Stimulated activated memory B cell treated with anti-CD40 and anti-IgM and Interleukin-4, amounts not matched to agents 10 μg/mL and 1 μg/mL and 100 μg/mL, for 72 hours (primary cell): ENCODE measurements at regions not wholly inside any gene's neighbourhood (a gene's known extent, or its start where the extent isn't known, plus 50 kb on each side); places are given as distances from the start of the nearest gene placed in this dataset.

Experiments
- ATAC-seq: fragments of 150-1000 bp; cut with Tn5 transposase; 2 replicates; pipeline ENCODE4 v1.10.0; 2021
- H3K27ac Mint-ChIP-seq: one replicate; pipeline ENCODE4 v1.8.0; 2022; ENCODE audit warnings: mild to moderate bottlenecking, mixed read lengths
- H3K27me3 Mint-ChIP-seq: one replicate; pipeline ENCODE4 v1.8.0; 2022; ENCODE audit warnings: mixed read lengths
- H3K36me3 Mint-ChIP-seq: one replicate; pipeline ENCODE4 v1.8.0; 2022; ENCODE audit warnings: mixed read lengths
- H3K4me1 Mint-ChIP-seq: one replicate; pipeline ENCODE4 v1.8.0; 2022; ENCODE audit warnings: mixed read lengths
- H3K4me3 Mint-ChIP-seq: one replicate; pipeline ENCODE4 v1.8.0; 2022; ENCODE audit warnings: mild to moderate bottlenecking, moderate library complexity, mixed read lengths
- H3K9me3 Mint-ChIP-seq: one replicate; pipeline ENCODE4 v1.8.0; 2022; ENCODE audit warnings: mixed read lengths

DNA sequence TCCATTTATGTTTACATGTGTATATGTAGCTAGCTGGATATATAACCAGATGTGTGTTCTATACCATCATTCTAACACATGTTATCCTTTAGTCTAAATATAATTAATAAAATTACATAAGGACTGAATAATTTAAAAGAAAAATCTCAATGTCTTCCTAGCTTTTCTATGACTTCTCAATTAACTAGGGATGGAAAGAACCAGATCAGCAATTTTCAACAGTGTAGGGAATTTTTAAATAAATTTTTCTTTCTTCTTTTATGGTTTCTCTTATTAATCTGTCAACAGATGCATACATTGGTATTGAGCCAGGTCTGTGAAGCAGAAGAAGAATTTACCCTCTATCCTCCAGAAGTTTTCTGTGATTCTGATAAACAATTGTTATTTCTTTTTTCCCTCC is 2180.4 kb upstream of the C9orf72 start:
- ATAC-seq, result no peak
- Mint-ChIP-seq H3K36me3 (no peaks in the 10 kb centered on the region), H3K4me3 (no peak overlapping the region), H3K4me1 (no peaks in the 10 kb centered on the region), H3K9me3 (no peaks in the 10 kb centered on the region), H3K27ac (no peak overlapping the region), H3K27me3 (no peaks in the 10 kb centered on the region)

DNA sequence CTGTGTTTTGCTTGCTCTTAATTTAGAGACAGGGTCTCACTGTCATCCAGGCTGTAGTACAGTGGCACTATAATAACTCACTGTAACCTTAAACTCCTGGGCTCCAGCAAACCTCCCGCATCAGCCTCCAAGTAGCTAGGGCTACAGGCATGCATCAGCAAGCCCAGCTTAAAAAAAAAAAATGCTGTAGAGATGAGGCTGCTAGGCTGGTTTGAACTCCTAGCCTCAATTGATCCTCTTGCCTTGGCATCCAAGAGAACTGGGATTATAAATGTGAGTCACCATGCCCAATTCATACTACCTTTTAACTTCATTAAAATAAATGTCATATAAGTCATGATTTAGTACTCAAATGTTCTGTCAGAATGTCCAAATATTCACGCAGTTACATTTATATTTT is 2195.7 kb upstream of the C9orf72 start:
- no peak for ATAC-seq
- H3K9me3 Mint-ChIP-seq, result peaks cover 5% of the 10 kb centered on the region
- no peaks in the 10 kb centered on the region for H3K36me3 Mint-ChIP-seq
- H3K4me1 Mint-ChIP-seq, result no peaks in the 10 kb centered on the region
- no peaks in the 10 kb centered on the region for H3K27me3 Mint-ChIP-seq
- H3K27ac Mint-ChIP-seq, result no peak overlapping the region
- no peak overlapping the region for H3K4me3 Mint-ChIP-seq

DNA sequence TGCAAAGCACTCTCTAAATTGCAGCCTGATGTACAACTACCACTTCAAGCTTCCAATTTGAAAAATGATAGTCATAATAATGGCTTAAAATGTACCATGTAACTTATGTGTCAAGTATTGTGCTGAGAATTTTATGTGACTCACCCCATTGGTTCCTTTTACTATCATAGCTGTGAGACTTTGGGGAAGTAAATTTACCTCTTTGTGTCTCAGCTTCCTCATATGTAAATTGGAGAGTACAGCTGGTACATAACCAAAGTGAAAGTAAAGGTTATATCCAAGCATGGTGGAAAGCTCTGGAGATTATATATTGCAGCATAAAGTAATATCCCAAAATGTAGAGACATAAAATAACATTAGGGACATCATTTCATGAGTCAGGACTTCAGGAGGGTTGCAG is 2200.4 kb upstream of the C9orf72 start:
- Mint-ChIP-seq H3K27ac (no peak overlapping the region), H3K9me3 (peaks cover 3% of the 10 kb centered on the region), H3K4me1 (no peaks in the 10 kb centered on the region), H3K27me3 (no peaks in the 10 kb centered on the region), H3K36me3 (no peaks in the 10 kb centered on the region), H3K4me3 (no peak overlapping the region)
- no peak for ATAC-seq

DNA sequence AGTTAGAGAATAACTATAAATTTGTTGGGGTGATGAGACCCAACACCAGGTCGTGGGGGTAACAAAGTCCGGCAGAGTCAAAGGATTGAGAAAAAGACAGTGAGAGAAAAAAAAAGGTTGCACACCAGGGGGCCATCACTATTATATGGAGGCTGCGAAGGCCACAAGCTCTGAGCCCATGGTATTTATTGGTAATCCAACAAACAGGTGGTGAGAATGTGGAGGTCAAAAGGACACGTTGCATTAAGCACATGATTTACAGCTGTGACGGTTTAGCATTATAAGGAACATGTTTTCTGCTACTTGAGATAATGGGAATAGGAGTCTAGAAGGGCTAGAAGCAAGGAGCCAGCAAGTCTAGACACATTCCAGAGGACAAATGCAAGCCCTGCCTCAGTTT is 2202.2 kb upstream of the C9orf72 start:
- no peak for ATAC-seq
- H3K27ac Mint-ChIP-seq, result no peak overlapping the region
- peaks cover under 1% of the 10 kb centered on the region for H3K9me3 Mint-ChIP-seq
- no peaks in the 10 kb centered on the region for H3K36me3 Mint-ChIP-seq
- H3K4me3 Mint-ChIP-seq, result no peak overlapping the region
- H3K4me1 Mint-ChIP-seq, result no peaks in the 10 kb centered on the region
- H3K27me3 Mint-ChIP-seq, result no peaks in the 10 kb centered on the region

DNA sequence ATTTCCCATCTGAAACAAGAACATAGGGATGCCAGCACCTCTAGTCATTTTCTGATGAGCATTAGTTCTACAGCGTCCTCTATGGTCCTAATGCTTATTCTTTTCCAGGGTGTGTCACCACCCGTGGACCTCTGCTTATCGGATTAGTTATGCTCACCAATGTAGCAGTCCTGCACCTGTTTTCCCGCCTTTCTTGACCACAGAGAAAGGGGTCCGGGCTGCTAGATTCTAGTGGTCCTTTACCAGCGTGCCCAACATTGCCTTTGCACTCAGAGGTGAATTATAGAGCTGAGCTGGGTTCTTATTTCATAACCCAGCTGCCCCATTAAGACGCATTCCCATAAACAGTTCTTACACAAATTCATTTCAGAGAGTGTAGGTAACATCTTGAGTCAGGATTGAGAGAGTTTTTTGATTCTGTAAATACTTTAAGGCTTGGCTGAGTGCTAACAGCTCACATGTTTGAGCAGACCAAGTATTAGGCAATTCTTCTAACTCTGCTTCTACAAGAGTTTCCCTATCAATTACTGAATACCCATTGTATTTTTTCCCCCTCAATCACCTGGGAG is 2205.1 kb upstream of the C9orf72 start:
- Mint-ChIP-seq H3K27ac (no peak overlapping the region), H3K36me3 (no peaks in the 10 kb centered on the region), H3K27me3 (no peaks in the 10 kb centered on the region), H3K4me1 (no peaks in the 10 kb centered on the region), H3K9me3 (no peaks in the 10 kb centered on the region), H3K4me3 (no peak overlapping the region)
- no peak for ATAC-seq

DNA sequence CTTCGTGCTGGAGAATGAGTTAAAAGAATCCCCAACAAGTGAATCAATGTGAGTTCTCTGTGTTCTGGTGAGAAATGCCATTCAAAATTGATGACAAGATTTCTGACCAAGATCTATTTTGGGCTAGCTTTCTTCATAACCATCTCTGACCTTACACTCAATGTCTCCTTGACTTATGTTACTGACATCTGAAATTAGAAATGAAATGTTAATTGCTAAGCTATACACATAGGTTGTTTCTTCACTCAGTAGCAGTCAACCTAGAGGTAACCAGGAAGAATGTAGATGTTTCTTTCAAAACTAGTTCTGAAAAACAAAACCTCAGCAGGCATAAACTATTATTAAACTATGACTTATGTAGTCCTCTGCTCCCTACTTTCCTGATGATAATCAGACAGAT is 2220.7 kb upstream of the C9orf72 start:
- Mint-ChIP-seq H3K4me3 (no peak overlapping the region), H3K4me1 (no peaks in the 10 kb centered on the region), H3K27me3 (no peaks in the 10 kb centered on the region), H3K27ac (no peak overlapping the region), H3K36me3 (no peaks in the 10 kb centered on the region), H3K9me3 (no peaks in the 10 kb centered on the region)
- ATAC-seq, result no peak

DNA sequence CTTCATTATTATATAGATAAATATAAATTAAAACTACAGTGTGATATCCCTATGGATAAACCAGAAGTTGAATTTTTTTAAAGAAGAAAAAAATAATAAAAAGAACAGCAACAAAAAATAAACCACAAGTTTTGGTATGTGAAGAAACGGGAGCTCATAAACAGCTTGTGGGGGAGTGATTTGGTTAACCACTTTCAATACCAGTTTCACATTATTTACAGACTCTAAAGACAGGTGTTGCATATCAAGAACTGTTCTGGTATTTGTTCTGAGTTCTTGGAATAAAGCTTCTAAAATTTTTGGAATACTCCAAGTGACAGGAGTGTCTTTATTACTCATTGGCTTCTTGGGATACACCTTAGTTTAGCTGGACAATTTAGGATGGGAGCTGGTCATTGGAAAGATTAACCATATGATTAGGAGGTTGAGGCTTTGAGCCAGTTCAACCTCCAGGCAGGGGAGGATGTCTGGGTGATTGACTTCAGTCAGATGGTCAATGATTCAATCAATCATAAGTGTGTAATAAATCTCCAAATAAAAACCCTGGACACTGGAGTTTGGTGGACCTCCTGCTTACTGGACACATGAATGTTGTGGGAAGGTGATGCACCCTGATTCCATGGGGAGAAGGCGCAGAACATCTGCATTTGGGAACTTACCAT is 2223.1 kb upstream of the C9orf72 start:
- ATAC-seq, result no peak
- Mint-ChIP-seq H3K4me3 (no peak overlapping the region), H3K27me3 (no peaks in the 10 kb centered on the region), H3K9me3 (peaks cover 3% of the 10 kb centered on the region), H3K36me3 (no peaks in the 10 kb centered on the region), H3K4me1 (no peaks in the 10 kb centered on the region), H3K27ac (no peak overlapping the region)

DNA sequence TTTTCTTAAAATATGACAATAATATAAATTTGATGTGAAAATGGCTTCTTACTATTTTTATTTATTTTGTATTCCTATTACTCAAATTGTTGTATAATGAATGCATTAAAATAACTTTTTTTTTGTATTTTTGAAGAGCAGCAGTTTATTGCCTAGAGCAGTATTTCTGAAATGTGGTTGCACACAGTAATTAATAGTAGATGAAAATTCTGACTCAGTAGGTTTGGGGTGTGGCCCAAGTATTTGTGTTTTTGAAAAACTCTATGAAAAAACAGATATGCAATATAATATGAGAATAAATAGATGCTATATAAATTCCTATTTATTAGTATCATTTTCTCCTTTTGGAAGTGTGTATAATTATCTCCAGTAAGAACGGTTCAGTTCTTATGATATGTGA is 2225.3 kb upstream of the C9orf72 start:
- no peak for ATAC-seq
- Mint-ChIP-seq H3K27ac (no peak overlapping the region), H3K4me1 (no peaks in the 10 kb centered on the region), H3K4me3 (no peak overlapping the region), H3K27me3 (no peaks in the 10 kb centered on the region), H3K36me3 (no peaks in the 10 kb centered on the region), H3K9me3 (peaks cover 3% of the 10 kb centered on the region)

DNA sequence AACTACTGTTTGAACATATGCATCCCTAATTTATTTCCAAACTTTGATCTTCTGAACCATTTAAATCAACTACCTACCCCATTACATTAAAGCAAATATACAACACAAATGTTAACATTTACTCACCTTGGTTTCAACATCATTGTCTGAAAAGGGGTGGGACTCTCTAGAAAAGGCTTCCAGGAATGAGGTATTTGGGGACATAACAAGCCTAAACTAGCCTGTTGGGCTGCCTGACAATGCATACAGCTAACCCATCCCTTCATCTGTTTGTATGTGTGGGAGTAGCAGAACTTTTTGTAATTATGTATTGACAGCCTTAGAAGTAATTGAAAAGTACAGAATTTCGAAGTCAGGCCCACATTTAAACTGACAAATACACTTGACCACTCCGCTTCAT is 2225.9 kb upstream of the C9orf72 start:
- Mint-ChIP-seq H3K4me3 (no peak overlapping the region), H3K27me3 (no peaks in the 10 kb centered on the region), H3K9me3 (peaks cover 3% of the 10 kb centered on the region), H3K4me1 (no peaks in the 10 kb centered on the region), H3K27ac (no peak overlapping the region), H3K36me3 (no peaks in the 10 kb centered on the region)
- no peak for ATAC-seq

DNA sequence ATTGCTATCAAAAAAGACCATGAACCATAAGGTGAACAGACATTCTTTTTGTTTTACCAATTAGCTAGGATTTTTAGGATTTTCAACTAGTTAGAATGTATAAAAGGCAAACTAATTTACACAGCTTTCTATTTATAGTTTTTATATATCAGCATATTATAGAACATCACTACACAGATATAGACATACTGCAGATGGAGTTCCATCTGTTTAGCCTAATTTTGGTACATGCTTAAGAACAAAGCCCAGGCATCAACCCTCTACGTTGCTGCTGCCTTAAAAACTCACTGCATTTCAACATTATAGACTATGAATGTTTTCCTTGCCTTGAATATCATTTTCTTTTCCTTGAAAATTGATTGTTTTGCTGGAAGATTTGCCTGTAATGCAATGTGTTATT is 2227.5 kb upstream of the C9orf72 start:
- Mint-ChIP-seq H3K4me1 (no peaks in the 10 kb centered on the region), H3K36me3 (no peaks in the 10 kb centered on the region), H3K9me3 (peaks cover 3% of the 10 kb centered on the region), H3K27me3 (no peaks in the 10 kb centered on the region), H3K27ac (no peak overlapping the region), H3K4me3 (no peak overlapping the region)
- no peak for ATAC-seq

DNA sequence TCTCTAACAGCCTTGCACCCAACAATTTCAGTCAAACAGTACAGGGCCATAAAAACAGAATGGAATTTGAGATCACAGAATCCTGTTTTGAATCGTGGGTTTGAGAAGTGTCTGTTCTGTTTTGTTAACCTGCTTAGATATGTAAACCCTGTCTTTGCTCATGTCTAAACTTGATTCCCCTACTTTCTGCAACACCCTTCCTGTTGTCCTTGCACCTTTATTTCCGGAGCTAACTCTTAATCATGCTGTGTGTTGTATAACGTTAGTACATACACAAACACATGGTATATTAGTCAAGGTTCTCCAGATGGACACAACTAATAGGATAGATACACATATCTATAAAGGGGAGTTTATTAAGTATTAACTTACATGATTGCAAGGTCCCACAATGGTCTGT is 2229.2 kb upstream of the C9orf72 start:
- H3K36me3 Mint-ChIP-seq, result no peaks in the 10 kb centered on the region

DNA sequence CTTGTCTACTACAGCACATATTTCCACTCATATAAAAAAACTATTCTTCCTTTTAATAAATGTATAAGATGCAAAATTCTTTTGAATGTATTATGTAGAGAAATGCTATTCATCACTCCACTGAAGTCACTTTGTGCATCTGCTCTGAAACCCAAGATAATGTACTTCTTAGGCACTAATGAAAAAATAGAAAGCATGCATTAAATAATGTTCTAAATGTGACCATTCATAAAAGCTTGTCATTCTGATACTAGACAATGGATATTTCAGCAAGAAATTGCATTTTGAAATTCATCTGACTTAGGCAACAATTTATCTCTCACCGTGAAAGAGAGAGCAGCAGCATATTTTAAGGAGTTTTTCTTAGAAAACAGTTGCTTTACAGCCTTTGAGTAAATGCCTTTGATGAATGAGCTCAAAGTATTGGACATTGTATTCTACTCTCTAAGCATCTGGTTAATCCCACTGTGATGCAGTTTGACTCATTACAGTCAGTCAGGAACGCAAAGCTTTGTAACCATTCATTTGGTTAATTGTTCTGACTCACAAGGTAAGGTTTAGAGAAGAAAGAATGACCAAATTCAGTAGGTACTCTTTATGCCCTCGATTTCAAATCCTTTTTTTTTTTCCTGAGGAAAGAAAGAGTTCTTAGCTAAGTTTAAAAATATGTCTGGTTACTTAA is 2233.8 kb upstream of the C9orf72 start:
- Mint-ChIP-seq H3K4me3 (no peak overlapping the region), H3K4me1 (no peaks in the 10 kb centered on the region), H3K36me3 (no peaks in the 10 kb centered on the region), H3K9me3 (peaks cover 5% of the 10 kb centered on the region), H3K27ac (no peak overlapping the region), H3K27me3 (no peaks in the 10 kb centered on the region)
- no peak for ATAC-seq

More for the DNA sequence above, 2229.2 kb upstream of the C9orf72 start:
- H3K4me1 Mint-ChIP-seq, result no peaks in the 10 kb centered on the region
- H3K27ac Mint-ChIP-seq, result no peak overlapping the region
- peaks cover 3% of the 10 kb centered on the region for H3K9me3 Mint-ChIP-seq
- H3K27me3 Mint-ChIP-seq, result no peaks in the 10 kb centered on the region
- H3K4me3 Mint-ChIP-seq, result no peak overlapping the region
- no peak for ATAC-seq

DNA sequence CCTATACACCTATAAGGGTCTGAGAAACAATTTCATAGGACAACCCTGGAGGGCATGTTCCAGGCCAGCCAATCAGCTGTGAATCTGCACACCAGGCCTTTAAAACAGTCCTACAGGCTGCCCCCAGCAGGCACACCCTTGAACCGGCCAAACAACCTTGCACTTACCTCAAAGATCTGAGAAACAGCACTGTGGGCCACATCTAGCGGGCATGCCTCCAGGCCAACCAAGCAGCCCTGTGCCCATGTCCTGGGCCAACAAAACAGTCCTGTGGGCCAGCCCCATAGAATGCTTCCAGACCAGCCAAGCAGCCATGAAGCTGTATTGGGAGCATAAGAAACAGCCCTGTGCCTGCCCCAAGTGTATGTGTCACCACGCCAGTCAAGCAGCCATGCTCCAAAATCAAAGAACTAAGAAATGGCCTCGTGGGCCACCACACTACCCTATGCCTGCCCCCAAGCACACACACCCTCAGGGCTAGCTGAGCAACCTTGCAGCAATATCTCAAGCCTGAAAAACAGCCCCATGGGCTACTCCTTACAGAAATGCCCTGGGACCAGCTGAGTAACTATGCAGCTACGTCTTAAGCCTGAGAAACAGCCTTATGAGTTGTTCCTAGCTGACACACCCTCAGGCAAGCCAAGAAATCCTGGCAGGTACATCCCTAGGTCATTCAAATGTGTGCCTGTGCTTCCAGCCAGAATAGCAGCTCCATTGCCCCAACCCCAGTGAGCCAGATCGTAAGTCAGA is 2243.8 kb upstream of the C9orf72 start:
- no peaks in the 10 kb centered on the region for H3K4me1 Mint-ChIP-seq
- no peak overlapping the region for H3K4me3 Mint-ChIP-seq
- H3K9me3 Mint-ChIP-seq, result peaks cover 13% of the 10 kb centered on the region
- H3K27me3 Mint-ChIP-seq, result no peaks in the 10 kb centered on the region
- no peaks in the 10 kb centered on the region for H3K36me3 Mint-ChIP-seq
- ATAC-seq, result no peak
- no peak overlapping the region for H3K27ac Mint-ChIP-seq

DNA sequence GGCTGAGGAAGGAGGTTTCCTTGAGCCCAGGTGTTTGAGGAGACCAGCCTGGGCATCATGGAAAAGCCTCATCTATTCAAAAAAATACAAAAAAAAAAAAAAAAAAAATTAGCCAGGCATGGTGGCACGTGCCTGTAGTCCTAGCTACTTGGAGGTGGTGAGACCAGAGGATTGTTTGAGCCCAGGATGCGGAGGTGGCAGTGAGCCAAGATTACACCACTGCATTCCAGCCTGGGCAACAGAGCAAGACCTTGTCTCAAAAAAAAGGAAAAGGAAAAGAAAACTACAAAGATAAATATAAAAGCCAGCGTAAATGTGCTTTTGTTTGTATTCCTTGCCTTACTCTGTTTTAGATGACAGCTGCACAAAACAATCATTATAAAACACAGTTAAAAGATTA is 2249.2 kb upstream of the C9orf72 start:
- no peak overlapping the region for H3K27ac Mint-ChIP-seq
- H3K27me3 Mint-ChIP-seq, result no peaks in the 10 kb centered on the region
- H3K4me1 Mint-ChIP-seq, result no peaks in the 10 kb centered on the region
- ATAC-seq, result no peak
- H3K9me3 Mint-ChIP-seq, result peaks cover 19% of the 10 kb centered on the region
- H3K4me3 Mint-ChIP-seq, result no peak overlapping the region
- H3K36me3 Mint-ChIP-seq, result no peaks in the 10 kb centered on the region

DNA sequence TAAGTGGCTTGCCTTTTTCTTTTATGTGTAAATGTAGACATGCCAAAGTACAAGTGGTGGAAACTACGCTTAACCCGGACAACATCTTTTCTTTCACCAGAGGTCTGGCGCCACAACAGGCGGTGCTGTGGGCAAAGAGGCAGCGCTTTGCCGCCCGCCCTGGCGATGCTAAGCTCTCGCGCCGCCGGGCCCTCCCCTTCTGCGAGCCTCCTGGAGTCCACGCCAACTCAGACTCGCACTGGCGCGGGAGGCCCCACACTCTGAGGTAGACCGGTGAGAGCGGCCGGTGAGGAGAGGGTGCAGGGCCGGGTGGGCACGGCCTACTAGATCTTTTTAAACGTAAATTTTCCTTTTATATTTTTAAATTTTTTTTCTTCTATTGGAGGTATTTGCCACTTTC is 2253.1 kb upstream of the C9orf72 start:
- Mint-ChIP-seq H3K36me3 (no peaks in the 10 kb centered on the region), H3K27me3 (no peaks in the 10 kb centered on the region), H3K4me1 (no peaks in the 10 kb centered on the region), H3K4me3 (no peak overlapping the region), H3K27ac (no peak overlapping the region), H3K9me3 (peaks cover 8% of the 10 kb centered on the region)
- ATAC-seq, result no peak

DNA sequence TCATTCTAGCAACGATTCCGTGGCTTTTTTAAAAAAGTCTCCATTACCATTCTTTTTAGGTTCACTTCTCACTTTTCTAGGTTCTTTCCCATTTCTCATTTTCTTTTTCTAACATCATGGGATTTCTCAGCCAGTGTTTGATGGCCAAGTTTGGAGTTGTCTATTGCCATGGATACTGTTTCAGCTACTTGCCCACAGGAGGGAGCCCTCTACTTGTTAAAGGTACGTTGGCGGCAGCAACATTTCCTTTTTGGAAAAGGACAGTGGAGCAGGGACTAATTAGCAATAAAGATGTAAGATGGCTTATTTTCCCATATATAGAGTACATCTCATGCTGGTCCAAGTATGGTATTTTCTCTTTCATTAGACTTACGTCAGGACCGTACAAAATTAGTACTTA is 2257.5 kb upstream of the C9orf72 start:
- no peak overlapping the region for H3K4me3 Mint-ChIP-seq
- no peaks in the 10 kb centered on the region for H3K27me3 Mint-ChIP-seq
- no peak for ATAC-seq
- no peak overlapping the region for H3K27ac Mint-ChIP-seq
- peaks cover 8% of the 10 kb centered on the region for H3K9me3 Mint-ChIP-seq
- H3K4me1 Mint-ChIP-seq, result no peaks in the 10 kb centered on the region
- H3K36me3 Mint-ChIP-seq, result no peaks in the 10 kb centered on the region
